COLO668 (cell line): ENCODE measurements at regions not wholly inside any gene's neighbourhood (a gene's known extent, or its start where the extent isn't known, plus 50 kb on each side); places are given as distances from the start of the nearest gene placed in this dataset.
"Not testable (repeated sequence)": the region's sequence is repeated elsewhere in the genome, so short reads cannot be mapped to it uniquely, and the experiment has no call there.

Source experiments
- DNase-seq: peaks from one replicate; lab custom pipeline; 2025; ENCODE audit not compliant: unreplicated experiment; lab: John Stamatoyannopoulos, UW

DNA sequence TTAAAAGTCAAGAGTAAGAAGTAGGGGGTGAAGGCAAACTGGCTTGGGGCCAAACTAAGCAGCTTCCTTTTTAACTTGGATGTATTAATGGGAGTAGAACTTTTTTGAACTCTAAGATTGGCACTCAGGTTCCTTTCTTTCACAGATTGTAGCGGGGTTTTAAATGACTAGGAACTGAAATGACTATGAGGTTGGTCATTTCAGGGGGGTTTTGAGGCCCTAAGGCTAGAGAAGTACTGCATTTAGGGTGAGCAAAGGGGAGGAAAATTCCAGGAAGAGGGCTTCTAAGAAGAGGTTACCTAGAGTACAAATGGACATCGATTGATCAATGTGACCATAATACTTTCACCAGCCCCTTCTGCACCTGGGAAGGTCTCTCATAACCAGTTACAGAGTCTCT is 381.8 kb downstream of the MLLT3 start:
- DNase-seq = no peak

DNA sequence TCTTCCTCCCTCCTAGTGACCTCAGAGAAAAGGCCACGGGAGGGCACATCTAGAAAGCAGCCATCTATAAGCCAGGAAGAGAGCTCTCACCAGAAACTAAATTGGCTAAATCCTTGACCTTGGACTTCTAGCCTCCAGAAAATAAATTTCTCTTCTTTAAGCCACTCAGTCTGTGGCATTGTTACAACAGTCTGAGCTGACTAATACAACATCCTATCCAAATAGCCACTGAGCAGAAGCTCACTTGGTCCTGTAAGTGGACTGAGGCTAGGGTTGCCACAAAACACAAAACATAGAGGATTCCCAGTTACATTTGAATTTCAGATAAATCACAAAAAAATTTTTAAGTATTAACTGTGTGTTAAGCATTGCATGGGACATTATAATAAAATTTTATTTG is 383.4 kb downstream of the MLLT3 start:
- DNase-seq = no peak

DNA sequence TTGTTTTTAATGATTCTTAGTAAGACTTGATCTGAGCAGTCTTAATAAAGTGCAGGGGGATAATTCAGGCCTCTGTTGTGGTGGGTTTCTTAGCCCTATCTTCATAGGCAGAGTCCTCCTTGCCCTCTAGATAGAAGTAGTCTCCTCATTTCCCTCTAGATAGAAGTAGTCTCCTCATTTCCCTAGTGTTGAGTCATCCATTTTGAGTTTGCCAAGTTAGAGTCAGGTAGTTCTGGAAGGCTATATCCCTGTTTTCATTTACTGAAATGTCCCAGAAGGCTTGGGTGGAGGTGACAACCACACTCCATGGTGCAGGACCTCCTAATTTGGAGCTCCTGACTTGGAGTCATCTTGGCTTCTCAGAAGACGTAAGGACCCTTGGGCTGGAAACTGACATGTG is 384.6 kb downstream of the MLLT3 start:
- no peak for DNase-seq

DNA sequence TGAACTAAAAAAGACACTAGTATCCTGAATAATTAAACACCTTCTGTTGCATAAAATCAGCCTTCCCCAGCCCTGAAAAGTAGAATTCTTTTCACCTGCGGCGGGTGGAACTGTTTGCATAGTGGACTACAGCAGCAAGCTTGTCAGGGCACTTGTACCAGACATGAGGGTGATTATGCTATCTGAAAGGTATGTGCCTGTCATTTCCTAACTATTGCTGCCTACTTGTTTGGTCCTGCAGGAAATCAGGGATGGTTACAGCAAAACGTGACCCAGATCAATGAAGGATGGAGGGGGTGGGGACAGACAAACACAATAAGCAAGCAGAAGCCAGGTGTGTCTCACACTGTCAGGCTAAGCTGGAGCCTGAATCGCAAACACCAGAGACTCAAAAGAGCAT is 385.6 kb downstream of the MLLT3 start:
- peak; percentile 66 for DNase-seq

DNA sequence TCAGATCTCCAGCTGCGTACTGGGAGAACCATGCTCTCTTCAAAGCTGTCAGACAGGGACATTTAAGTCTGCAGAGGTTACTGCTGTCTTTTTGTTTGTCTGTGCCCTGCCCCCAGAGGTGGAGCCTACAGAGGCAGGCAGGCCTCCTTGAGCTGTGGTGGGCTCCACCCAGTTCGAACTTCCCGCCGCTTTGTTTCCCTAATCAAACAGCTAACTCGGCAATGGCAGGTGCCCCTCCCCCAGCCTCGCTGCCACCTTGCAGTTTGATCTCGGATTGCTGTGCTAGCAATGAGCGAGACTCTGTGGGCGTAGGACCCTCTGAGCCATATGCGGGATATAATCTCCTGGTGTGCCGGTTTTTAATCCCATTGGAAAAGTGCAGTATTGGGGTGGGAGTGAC is 387.1 kb downstream of the MLLT3 start:
- DNase-seq = not testable (repeated sequence)

DNA sequence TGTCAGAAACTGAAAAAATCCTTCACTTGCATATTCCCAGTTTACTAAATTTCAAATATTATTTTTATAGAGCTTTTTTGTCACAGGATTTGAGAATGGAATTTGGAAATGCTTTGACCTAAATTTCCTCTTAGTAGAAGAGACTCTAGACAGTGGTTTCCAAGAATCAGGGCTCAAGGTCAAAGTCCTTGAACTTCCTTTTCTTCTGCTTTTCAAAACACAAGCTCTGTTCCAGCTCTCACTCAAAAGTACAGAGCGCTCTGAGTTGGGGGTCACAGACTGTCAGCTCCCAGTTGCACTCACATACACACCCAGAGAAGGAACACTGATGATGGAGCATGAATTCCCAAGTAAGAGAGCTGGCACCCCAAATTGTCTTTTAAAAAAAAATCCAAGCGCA is 394.2 kb downstream of the MLLT3 start:
- no peak for DNase-seq

DNA sequence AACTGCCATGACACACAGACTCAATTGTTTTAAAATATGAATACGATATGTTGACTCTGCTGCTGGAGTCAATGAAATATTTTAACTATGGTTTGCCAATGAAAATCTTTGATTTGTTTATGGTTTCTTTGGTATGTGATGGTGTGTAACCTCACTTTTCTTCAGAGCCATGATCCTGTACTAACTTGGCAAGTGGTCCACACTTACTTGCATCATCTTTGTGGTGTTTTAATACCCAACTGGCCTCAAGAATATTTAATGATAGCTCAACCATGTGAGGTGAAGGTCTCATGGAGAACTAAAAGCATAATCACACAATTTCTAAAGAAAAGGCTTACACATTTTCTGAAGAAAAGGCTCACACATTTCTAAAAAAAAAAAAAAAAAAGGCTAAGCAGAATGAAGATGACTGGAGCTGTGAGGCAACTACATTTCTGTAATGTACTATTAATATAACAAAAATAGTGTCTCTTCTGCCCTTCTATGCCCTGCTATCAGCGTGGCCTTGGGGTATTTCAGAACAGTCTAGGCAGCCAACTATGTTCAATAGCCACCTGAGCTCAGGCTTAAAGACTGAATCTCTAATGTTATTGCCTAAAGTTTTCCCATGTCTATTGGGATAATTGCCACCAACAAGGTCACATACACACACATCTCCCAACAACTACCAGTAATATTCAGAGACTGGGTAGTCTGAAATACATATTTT is 395.0 kb downstream of the MLLT3 start:
- DNase-seq = no peak

DNA sequence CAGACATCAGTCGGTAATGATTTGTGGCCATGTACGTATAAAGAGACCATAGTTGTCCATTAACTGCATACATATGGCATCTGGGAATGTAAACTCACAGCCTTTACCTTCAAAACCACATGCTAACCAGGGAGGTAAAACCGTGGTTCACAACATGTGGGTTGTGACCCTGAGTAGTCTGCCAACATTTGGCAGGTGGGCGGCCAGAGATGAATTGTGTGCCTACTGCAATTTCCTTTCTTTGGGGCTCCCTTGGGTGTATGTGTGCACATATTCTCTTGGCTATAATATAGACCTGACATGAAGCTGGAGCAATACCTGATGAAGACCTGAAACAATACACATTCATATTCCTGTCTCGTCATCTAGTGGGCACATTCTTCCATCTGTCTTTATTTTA is 396.0 kb downstream of the MLLT3 start:
- peak; percentile 36 for DNase-seq

DNA sequence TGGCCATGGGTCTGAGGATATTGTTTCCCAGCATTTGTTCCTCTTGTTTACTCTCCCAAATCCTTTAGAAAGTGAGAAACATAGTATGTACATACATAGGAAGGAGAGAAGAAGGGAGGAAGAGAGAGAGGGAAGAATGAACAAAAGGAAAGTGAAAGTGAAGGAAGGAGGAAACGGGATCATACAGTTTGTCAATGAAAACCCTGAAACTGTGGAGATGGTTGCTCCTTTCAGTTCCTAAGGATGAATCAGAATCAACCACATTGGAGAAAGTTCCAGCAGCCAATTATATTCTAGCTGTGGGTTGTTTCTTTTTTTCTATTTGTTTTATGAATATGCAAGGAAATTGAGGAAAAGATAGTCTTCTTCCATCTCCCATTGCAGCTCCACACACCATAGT is 396.5 kb downstream of the MLLT3 start:
- DNase-seq = no peak

DNA sequence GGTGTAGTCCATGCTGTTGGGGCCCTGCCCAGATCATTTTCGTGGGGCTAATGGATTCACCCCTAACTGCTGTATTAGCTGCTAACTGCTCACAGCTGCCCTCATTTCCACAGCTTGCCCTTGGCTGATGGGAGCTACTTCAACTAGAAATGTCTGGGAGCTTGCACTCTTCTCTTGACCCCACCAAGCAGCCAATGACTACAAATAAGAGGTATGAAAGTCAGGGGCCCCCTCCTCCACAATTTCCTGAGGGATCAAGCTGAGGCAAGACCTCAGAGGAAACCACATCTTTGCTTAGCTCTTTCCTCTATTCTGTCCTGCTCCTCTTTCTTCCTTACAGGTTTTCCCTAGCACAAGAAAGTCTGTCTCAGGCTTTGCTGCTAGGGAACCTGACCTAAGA is 397.5 kb downstream of the MLLT3 start:
- DNase-seq = no peak

DNA sequence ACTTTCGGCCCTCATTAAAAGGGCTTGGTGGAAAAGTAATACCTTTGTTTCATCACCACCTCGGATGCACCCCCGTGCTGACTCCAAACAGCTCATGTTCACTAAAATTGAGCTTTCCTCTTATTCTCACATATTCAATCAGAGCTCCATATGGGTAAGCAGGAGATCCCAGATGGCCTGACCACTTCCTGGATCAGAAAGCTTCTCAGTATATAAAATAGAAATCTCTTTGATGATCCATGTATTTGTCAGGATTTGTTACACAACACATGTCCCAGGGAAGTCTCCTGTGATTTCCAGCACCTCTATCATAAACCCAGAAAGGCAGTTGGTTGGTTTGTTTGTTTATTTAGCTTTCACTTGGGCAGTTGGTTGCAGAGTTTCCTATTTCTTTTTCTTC is 402.0 kb downstream of the MLLT3 start:
- DNase-seq = no peak

DNA sequence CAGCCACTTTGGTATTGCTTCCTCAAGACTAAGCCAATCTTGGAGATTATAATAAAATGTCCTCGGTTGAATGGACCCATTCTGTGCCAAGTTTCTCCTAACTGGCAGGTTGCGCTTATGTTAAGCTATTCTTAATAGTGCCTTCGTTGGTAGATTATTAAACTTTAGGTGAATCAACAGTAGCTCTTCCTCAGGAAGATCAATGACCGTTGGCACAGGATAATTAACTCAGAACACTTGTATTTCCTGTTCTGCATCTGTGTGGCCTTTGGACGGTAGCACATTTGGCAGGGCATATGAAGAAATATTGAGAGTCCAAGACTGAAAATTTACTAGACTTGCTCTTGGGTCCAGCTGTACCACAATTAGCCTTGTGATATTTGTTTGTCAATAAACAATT is 402.9 kb downstream of the MLLT3 start:
- DNase-seq = no peak

DNA sequence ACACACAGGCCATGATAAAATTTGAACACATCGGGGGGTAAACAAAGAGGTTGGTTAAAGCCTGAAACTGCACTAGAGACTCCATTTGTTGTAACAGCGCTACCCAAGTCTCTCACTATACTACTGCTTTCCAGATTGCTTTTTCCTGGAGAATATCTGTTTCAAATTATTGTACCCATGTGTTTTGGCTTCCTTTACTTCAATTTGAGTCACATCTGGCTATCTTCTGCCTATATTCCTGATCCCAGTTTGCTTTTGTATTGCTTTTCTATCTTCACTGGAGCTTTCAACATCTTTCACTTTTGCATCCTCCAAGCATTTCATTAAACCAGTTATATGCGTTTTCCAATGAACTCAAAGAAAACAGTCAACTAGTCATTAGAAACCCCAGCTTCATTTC is 404.7 kb downstream of the MLLT3 start:
- no peak for DNase-seq

DNA sequence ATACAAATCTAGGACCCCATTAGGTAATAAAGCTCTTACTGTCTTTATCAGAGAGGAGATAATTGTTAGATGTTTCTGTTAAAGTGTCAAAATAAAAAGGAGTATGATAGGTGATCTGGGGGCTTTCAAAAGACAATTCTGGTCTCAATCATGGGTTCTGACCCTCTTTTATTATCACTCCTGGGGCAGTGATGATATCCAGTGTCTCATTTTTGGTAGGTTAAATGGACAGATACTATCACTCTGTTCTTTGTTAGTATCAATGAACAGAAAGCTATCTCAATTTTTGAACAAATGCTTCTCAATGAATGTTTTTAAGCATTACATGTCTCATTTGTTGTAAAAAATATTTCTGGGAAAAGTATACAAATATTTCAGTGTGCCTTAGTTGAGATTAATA is 405.9 kb downstream of the MLLT3 start:
- DNase-seq = no peak

DNA sequence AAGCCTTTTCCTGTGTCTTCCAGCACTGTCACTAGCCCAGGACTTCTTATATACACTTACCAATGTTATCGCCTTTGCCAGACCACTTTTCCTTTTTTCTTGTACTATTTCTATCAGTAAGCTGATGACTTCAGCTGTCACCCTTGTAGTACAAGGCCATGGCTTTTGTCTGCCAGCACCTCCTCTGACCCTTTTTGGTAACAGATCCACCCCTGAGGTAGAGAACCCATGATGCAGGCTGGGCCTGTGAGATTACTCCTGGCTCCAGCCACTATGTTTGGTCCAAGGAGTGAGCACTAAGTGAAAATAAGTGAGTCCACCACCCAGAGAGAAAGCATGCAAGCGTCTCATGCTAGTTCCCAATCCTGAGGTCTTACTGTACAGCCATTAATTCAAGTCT is 406.7 kb downstream of the MLLT3 start:
- DNase-seq = no peak

DNA sequence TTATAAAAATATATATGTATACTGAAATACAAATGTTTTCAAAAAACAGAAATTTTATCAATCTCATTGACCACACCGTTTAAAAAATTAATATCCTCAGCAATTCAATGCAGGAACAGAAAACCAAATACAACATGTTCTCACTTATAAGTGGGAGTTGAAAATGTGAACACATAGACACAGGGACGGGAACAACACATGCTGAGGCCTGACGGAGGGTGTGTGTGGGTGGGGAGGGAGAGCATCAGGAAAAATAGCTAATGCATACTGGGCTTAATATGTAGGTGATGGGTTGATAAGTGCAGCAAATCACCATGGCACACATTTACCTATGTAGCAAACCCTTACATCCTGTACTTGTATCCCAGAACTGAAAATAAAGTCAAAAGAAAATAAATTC is 409.5 kb downstream of the MLLT3 start:
- no peak for DNase-seq

DNA sequence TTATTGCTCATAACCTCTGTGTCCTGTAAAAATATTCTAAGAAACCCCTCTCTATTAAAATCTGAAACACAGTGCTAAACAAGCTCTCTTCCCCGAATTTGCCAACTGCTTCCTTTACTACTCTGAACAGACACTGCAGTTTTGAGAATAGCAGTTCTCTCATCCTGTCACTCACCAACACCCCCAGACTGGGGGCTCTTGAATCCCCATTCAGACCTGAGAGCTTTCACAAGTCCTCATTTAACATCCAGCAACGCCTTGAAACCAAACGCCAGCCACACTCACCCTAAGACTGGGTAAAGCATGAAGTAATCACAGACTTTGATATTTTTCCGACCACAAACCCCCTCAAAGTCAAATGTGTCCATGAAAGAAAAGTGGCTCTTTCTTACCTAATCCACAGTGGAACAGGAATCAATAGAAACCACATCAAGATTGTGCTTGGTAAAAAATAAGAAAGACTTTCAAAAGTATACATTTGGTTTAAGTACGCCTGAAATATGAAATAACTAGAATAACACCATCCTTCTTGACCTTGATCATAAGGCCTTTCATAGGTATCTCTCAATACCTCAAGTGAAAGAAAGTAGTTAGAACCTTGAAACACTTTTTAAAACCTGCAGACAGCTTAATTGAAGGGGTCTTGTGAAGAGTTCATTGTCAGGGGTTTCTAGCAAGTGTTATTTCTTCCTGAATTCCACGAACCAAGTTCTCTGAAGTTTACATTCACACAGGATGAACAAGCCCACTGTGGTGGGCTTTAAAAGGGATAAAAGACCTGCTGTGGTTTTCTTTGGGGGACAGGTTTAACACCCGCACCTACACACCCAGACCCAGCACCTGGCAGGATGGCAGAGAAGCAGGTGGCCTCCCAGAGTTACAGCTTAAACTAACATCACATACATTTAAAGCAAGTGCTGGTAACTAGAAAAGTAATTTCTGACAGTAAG is 412.6 kb downstream of the MLLT3 start:
- DNase-seq = no peak

DNA sequence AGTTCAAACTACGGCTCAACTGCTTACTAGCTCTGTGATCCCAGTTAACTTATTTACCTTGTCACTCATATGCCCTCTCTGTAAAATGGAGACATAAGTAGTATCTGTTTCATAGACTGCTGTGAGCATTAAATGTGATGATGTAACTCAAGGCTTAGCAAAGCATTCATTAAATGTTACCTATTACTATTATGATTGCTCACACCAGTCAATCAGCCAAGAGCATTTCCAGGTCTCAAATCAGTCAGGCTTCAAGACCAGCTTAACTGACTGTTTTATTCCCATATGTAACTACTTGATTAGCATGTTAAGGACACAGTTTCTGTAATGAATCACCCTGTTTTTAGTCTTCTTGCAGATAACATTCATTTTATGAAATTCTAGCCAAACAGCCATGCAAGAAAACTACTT is 413.3 kb downstream of the MLLT3 start:
- no peak for DNase-seq

DNA sequence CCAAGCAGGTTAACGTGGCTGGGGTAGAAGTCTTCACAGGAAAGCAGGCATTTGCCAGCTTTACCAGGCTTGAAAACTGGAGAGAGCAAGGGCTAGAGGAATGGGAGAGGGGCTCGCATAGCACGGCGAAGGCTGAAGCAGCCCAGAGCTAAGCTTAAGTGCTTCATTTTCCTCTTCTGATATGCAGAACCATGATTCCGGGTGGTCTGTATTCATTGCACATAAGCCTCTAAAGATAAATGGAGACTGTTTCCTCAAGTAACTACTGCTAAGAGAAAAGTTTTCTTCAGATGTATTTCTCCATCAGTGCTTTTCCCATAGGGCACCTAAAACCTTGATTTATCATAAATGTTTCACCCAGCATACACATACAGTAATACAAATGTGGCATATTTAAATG is 414.1 kb downstream of the MLLT3 start:
- no peak for DNase-seq

DNA sequence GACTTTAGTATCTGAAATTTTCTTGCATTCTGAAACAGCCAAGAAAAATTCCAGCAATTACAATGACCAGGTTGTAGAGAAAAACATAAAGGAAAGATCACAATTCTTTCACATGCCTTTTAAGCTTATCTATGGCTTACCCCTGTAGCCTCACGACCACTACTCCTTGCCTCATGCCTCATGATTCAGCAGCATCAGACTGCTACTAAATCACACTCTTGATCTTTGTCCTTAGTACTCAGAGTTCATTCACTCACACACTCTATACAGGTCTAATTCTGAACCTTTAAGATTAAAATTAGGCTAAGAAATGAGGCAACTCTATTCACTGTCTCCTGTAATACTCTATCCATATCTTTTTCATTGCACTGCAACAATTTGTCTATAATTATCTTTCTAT is 415.1 kb downstream of the MLLT3 start:
- DNase-seq = no peak

DNA sequence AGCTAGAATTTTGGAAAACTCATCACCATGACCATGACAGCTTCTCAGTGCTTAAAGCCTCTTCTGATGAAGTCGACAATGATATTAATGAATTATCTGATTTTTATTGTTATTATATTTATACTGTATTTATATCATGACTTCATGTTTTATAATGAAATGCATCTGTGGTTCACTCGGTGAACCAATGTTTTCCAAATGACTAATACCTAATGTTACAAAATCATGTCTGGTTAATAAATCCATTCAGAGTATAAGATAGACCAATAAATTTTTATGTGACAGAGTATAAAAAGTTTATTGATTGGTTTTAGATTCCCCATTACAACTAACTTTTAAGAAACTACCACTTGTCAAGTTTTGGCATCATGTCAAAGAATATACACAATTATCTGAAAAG is 416.5 kb downstream of the MLLT3 start:
- DNase-seq = no peak

DNA sequence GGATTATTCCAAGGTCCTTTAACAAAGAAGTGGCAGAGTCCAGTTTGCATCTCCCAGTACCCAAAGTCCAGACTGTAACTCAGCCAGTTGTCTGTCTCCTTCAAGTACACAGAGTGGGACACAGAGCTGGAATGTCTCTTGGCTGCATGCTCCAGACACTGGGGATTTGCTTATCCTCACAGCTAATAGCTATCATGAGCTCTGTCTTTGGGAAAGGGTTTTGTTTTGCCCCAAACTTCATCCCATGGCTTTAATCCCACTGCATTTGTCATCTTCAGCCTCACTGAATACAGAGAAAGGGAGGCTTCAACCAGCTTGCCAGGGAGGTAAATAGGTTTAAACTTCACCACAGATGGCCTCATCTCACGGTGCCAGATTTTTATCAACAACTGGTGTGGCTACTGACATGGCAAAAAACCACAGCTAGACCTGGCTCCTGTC is 412.2 kb upstream of the SLC24A2 start:
- no peak for DNase-seq
